GM19397 (cell line): ENCODE measurements at regions not wholly inside any gene's neighbourhood (a gene's known extent, or its start where the extent isn't known, plus 50 kb on each side); places are given as distances from the start of the nearest gene placed in this dataset.

Source experiments
- ATAC-seq: cut with Tn5 transposase; IDR thresholded peaks from one replicate; pipeline ENCODE4 v1.9.1; 2021; ENCODE audit warnings: mild to moderate bottlenecking, moderate library complexity; ENCODE audit not compliant: unreplicated experiment

DNA sequence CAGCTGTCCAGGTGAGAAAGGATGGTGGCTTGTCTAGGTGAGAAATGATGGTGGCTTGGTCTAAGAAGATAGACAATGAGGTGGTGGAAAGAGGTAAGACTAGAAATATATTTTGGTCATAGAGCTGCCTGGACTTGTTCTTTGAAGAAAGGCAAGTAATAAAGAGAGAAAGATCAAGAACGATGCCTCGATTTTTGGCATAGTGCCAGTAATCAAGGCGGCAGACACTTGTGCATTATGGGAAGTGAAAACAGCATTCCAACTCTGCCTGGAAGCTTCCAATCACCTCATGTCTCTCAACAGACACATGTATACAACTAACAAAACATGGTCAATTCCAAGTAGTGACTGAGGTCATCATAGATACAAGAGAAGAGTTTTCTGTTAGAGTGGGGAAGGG, 423.8 kb upstream of the NRP1 start:
- no peak for ATAC-seq

DNA sequence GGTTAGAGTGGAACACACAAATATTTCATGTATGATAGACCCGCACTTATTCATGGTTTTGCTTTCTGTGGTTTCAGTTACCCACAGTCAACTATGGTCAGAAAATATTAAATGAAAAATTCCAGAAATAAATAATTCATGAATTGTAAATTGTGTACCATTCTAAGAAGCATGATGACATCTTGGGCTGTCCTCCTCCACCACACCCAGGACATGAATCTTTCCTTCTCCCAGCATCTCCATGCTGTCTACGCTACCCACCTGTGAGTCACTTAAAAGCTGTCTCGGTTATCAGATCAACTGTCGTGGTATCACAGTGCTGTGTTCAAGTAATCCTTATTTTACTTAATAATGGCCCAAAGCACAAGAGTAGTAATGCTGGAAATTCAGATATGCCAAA, 419.6 kb upstream of the NRP1 start:
- no peak for ATAC-seq

DNA sequence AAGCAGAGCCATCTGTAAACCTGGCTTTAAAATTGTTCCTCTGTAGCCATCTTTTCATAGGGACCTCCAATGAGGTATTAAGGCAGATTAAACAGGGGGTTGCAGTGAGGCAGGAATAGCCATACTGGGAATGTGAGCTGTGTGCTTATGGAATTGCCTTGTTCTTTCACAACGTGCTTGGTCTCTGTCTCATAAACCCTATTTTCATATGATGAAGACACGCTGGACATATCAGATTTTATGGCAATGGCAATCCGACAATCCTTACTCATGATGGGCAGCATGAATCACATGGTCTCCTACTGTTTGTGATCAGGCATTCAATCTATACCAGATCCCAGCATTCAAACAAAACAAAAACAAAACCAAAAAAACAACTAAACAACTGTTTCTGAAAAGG, 418.9 kb upstream of the NRP1 start:
- ATAC-seq: no peak

DNA sequence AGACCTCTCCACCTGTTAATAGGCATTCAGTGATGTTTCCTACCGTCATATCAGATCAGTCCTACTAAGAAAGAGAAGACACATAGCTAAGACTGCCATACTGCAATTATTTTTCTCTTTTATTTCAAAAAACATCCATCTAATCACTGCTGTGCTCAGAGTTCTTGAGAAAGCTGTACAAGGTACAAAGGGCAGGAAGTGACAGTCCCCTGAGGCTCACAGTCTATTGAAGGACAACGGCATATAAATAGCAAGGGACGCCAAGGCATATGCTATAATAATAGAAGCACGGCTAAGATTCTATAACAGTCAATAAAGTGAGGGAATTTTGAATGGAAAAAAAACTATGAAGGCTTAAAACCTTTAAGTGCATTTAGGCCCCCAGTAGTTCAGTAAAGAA, 415.3 kb upstream of the NRP1 start:
- no peak for ATAC-seq

DNA sequence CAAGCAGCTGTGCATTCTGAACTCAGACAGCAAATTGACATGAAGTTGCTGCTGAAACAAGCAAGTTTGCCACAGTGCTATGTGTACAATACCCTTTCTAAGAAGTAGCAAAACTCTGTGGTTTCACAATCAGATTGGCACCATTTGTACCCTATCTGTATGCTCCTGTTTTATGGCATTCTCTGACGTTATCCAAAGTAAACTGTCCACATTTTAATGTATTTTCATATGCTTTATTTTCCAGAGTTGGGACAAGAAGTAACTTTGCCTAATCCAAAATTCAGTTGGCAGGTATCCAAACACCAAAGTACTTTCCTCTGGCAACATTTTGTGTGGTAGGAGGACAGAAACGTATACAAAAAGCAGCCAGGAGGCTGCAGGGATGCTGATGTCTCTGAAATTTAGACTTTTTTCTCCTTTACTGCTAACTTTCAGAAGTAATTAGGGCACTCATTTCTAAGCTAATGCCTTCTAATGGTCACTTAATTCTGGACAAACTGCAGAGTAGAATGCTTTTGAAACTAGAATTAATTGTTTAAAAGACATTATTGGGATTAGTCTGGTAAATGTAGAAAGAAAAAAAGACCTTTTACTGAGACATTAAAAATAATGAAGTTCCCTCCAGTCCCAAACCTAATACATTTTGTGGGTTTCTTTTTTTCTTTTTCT, 414.7 kb upstream of the NRP1 start:
- no peak for ATAC-seq

DNA sequence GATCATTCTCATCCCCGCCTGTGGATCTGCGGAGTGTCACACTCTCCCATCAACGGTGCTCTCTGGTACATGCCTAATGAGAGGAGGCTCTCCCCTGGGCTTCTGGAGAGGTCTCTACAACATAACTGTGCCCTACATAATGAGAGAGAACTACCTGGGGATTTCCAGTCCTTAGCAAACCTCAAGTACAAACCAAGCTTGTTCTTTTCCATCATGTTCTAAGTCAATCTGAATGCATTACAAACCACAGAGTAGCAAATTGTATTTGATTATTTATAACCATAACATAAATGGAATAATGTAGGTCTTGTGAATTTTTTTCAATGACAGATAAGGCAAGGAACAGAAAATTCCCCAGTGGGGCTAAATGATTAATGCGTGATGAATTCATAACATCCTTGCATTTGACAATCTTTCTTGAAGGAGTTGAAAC, 412.4 kb upstream of the NRP1 start:
- no peak for ATAC-seq

DNA sequence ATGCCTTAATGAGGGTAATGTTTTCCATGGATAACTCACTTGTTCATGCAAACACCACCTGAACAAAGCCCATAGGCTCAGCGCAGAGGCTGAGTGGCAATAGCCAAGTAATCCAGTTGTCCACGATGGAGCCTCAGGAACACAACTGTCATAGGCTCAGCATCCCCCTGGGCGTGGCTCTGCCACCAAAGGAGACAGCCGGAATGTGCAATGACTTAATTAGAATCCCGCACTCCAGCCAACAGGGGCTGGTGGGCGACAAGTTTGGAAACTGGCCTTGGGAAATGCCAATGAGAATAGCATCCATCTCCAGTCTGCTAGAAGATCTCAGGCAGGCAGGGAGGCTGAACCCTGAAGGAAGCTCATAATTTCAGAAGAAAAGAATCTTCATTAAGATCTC, 411.7 kb upstream of the NRP1 start:
- ATAC-seq: no peak

DNA sequence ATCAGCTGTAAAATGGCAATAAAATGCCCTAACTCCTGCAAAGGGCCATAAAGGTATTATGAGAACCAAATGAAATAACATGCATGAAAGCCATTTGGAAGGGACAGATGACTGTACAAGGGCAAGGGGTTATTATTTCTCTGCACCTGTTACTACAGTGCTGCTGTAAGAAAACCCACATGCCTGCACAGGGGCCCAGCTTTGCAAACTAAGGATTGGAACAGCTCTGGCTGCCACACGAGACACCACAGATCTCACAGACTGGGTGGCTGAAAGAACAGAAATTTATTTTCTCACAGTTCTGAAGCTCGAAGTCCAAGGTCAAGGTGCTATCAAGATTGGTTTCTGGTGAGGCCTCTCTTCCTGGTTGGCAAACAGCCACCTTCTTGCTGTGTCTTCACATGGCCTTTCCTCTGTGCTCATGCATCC, 409.0 kb upstream of the NRP1 start:
- ATAC-seq: no peak

DNA sequence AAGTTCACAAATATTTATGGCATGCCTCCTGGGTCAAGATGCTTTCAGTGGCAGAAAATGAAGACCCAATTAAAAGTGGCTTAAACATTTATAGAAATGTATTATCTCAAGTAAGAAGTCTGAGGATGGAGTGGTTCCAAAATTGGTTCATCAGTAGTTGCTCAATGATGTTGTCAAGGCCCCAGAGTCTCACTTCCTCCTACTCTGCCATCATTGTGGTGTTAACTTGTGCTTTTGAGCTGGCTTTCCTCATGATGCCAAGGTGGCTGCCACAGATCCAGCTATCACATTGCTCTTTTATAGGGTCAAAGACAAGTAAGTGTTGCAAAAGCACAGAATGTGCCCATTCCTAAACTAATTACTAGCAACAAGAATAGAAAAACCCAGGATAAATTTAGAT, 404.6 kb upstream of the NRP1 start:
- ATAC-seq: no peak

DNA sequence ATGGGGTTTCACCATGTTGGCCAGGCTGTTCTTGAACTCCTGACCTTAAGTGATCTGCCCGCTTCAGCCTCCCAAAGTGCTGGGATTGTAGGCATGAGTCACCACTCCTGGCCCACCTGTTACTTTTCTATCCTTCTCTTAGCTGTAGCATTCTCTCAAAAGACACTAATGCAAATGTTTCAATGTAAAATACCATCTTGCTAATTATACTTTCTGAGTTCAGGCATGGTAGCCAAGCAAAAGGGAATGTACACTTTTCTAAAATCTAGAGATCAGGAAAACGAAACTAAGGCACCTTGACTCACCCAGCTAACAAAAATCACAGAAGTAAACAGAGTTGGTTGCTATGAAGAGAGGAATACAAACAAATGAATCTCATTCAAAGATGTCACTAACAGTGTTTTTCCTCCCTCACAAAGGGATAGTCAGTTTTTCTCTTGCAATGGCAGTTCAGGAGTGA, 401.0 kb upstream of the NRP1 start:
- ATAC-seq: no peak

DNA sequence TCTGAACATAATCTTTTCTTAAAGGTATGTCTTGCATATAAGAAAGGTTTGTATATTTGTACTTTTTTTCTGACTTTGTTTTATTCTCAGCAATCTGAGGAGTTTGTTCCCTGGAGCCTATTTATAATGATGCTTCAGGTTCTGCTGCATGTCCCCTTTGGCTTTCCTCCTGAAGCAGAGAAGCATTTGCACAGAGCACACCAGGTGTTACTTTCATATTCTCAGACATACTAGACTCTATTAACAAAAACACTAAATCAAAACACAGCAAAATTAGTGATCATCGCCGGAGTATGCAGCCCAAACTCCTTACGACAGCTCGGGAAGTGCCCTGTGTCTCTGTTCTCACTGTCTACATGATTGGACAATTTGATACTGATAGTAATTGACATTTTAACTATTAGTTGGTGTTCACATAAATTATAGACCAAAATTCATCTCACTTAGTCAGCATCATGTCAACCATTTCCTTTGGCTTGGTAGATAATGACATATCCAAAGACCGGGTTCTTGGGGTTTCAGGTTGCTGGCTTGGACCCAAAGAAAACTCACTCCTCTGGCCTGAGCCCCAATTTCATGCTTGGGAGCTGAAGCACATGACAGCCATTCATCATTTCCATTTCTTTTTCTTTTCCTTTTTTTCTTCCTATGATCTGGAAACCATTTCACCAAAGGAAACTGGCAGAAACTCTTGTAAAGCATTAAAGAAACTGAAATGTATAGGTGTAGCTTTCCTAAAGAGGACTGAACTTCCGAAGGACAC, 400.1 kb upstream of the NRP1 start:
- no peak for ATAC-seq

DNA sequence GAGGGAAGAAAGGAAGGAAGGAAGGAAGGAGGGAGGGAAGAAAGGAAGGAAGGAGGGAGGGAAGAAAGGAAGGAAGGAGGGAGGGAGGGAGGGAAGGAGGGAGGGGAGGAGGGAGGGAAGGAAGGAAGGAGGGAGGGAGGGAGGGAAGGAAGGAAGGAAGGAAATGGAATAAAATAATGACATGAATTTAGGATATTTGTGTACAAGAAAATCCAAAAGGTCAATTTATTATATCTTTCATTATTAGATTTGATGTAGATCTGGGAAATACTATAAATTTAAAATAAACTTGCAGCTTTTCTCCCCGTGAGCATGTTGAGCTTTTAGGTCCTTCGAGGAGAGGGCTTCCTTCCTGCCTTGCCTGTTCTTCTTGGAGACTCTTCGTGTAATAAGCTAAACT, 398.6 kb upstream of the NRP1 start:
- no peak for ATAC-seq

DNA sequence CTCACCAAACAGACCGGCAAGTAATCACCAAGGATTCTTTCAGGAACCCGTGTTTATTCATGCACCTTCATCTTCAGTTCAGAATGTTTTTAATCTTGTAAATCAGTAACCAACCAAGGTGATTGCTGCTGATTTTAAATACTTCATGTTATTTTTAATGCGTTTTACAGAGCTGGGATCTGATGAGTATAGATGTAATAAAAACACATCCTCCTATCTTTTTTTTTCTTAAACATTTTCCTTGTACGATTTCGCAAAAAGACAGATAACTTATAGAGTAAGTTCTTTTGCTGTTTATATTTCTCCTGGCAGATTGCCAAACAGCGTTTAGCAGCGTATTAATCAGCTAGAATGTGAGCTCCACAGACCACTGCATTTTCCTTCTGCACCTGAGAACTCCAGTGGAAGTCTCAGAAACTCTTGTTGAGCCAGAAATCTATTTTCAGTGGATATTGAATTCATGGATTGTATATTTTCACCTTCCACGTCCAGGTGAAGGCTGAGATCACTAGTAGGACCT, 397.8 kb upstream of the NRP1 start:
- no peak for ATAC-seq

DNA sequence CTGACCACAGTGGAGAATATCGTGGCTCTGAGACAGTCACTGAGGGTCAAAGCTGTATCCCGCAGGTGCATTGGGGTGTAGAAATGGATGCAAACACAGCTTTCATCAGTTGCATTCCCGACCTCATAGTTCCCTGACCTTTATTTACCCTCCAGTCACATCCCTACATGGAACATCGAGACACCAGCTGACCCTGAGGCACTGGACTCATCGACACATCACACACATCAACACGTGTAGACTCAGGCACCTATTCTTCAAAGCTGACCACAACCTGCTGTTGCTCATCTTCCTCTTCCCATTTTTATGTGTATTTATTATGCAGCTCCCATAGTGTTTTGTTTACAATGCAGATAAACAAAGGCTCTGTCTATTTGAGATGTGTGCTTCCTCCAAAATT, 396.9 kb upstream of the NRP1 start:
- no peak for ATAC-seq

DNA sequence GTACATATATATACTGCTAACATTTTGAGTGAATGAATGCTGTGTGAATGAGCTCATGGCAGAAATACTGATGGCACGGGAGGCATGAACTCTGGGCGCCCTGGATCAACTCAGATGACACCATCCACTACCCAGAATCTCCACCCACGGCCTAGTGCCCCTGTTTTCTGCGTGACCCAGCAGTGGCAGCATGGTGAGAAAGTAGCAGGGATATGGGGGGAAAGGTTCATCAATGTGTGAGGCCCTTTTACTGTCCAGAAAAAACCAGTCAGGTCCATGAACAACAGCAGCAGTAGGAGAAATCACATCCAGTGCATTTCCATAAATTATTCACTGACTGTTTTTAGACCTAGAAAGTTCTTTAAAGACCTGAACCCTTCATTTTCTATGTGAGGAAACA, 391.0 kb upstream of the NRP1 start:
- ATAC-seq: no peak

DNA sequence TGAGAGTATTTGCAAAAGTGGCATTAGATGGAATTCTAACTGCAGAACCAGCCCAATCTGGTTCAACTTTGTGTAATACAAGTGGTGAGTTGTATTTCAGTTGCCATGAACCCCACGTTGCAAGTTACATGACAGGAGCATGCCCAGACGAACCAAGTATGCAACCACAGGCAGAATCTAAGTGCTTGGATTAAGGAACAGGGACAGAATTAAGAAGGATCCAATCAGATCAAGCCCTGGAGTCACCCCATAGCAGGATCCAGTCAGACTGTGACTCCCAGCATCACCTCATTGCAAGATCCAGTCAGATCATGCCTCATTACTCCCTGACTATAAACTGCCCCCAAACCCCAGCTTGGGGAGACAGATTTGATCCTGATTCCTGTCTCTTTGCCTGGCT, 388.7 kb upstream of the NRP1 start:
- ATAC-seq: no peak

DNA sequence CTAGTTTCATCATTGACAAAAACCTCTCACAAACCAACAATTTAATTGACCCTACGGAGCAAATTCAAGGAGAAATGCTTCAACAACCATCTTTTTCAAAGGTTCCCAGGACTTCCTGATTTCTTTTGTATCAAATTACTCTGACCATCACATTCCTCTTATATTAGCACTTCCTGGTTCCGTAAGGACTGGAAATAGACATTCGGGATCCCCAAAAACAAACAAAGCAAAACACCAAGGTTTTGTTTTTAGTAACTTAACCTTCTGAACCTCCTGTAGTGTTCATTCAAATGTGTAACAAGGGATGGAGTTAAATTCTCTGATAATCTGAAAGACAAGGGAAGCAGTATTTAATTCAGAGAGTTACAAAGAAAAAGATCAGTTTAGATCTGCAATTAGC, 387.6 kb upstream of the NRP1 start:
- ATAC-seq: no peak

DNA sequence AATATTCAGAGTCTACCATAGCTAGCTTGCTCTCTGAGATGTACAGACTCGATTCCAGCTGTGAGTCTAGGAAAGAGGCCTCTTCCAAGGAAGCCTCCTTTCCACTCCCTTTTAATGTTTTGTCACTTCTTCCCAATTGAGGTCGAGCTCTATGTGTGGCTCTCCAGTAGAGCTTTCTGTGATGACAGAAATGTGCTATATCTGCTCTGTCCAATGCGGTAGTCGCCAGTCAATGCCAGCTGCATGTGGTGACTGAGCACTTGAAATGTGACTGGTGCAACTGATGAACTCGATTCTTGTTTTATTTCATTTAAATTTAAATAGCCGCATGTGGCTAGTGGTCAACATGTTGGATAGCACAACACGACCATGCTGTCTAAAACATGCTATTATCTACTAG, 387.0 kb upstream of the NRP1 start:
- ATAC-seq: no peak

DNA sequence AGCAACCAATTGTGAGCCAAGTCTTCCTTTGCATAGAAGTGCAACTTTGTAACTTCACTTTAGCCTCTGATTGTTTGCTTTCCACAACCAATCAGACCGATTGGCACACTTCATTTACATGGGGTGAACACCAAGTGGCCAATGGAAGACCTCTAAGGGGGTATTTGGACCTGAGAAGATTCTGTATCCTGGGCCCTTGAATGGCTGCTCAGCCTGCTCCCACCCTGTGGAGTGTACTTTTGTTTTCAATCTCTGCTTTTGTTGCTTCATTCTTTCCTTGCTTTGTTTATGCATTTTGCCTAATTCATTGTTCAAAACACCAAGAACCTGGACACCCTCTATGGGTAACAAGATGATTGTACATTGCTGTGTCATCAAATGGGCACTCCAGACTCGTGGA, 385.7 kb upstream of the NRP1 start:
- ATAC-seq: no peak

DNA sequence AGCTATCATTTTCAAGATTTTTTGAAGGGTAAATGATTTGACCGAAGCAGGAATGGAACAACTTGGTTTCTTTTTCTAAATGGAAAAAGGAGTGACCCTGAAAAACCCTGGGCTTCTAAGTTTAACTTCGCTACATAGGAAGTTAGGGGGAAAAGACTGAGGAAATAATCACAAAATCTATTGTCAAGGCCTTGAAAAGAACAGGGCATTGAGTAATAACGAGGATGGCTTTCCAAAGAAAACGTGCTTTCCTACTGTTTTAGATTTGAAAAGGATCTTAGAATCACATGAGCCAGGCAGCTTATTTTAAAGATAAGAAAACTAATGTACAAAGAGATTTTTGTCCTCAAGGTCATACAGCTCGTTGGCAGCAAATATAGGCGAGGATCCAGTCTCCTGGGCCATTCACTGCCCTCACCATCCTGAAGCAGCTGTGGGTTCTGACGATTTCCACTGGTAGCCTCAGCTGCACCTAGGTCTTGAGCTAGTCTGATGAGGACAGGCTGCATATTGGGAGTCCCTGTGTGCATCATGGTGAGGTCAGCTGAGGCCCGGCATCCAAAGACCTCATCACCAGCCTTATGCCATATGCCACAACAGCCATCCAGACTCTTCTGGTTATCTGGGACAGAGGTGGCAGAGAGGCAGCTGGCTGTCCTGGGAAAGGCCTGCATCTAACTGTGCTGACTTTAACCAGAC, 384.7 kb upstream of the NRP1 start:
- ATAC-seq: no peak

DNA sequence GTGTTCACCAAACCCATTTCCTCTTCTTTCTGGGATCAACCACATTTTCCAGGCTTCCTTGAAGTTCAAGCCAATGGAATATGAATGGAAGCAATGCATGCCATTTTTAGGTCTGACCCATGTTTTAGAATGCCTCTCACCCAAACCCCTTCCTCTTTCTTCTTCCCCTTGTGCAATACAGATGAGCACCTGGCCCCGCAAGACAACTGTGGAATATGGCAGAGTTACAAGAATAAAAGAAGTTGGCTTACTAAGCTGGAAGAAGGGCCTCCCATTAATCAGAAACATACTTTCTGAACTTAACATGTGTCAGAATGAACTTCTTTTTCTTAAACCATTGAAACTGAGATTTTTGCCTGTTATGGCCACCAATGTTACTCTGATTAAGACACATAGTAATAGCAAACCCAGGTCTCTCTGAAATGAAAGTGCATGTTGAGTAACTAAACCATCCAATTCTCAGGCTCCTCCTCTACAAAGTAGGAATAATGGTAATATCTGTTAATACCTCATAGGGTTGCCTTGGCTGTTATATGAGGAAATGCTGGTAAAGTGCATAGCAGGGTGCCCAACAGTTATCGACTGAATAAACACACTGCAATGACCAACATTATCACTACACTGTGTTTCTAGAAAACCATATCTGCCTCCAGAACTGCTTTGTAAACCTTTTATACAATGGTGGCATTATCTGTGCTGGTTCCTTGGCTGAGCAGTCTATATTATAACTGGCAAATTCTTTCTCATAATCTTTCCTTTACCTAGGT, 382.2 kb upstream of the NRP1 start:
- no peak for ATAC-seq
